ENCODE measurements at regions not wholly inside any gene's neighbourhood (a gene's known extent, or its start where the extent isn't known, plus 50 kb on each side); places are given as distances from the start of the nearest gene placed in this dataset.

DNA sequence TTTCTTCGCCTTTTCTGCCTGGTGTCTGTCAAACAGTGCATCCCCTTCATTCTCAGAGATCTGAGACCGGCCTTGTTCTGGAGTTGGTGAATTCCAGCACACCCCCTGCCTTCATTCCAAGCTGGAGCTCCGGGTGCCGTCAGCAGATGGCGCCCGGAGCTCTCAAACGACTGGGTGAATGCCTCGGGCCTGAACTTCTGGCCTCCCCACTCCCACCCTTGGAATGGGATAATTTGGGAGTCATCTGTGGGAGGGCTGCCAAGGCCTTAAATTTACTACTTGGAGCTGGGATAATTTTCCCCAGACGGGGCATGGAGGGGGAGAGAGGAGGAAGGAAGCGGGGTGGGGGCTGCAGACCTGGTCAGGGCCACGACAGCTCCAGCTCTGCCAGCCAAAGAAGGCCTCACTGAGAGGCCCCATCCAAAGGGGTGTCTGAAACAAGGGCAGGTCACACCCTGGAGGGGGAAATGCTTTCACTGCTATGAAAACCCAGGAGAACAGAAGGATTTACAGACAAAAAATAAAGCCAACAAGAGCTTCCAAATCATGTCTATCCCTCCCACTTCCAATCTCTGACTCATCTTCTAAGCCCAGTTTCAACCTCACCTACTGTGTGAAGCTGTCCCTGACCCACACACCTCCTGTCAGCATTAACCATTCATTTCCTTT lies 187.9 kb downstream of the OPA1 start:
- DNase-seq = no peak

GRCh38 chr3:193782276-193782647 lies 189.3 kb downstream of the OPA1 start:
- DNase-seq = no peak

- DNase-seq = no peak
Measured at GRCh38 chr3:193782747-193783146, 189.7 kb downstream of the OPA1 start.

- no peak for DNase-seq
Measured at GRCh38 chr3:193783166-193783896, 190.3 kb downstream of the OPA1 start.

GRCh38 chr3:193784822-193785221 lies 191.8 kb downstream of the OPA1 start:
- no peak for DNase-seq

- DNase-seq = no peak
Measured at GRCh38 chr3:193787496-193787870, 194.5 kb downstream of the OPA1 start.

DNA sequence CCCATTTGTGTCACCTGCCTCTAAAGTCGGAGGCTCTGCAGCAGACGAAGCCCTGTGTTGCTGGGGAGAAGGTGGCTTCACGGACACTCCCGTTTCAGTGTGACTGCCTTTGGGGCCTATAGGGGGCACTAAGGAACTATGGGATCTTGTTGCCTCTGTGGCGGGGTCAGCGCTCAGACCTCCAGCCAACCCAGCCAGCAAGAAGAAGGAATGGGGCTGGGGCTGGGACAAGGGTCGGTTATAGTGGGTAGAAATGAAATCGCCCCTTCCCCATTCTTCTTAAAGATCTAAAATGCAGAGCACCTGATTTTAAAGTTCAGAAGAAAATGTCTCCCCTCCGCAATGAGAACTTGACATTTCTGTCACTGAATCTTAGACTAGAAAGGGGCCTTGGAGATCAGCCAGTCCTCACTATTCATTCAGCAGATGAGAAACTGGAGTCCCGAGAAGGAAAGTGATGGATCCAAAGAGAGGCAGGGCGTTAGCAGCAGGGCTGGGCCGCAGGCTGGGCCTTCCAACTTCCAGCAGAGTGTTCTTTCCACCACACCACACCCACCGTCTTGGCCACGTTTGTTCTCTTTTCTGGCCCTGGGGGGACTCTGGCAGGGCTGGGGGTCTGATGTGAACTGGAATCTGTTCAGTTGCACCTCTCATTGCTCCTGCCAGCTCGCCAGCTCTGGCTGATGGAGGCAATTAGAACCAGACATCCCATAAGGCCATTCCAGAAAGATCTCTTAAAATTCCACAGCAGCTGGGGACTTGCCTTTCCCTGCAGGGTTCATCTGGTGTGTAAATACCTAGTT lies 195.4 kb downstream of the OPA1 start:
- DNase-seq = no peak

- DNase-seq = no peak
Measured at GRCh38 chr3:193789455-193789854, 196.4 kb downstream of the OPA1 start.

DNA sequence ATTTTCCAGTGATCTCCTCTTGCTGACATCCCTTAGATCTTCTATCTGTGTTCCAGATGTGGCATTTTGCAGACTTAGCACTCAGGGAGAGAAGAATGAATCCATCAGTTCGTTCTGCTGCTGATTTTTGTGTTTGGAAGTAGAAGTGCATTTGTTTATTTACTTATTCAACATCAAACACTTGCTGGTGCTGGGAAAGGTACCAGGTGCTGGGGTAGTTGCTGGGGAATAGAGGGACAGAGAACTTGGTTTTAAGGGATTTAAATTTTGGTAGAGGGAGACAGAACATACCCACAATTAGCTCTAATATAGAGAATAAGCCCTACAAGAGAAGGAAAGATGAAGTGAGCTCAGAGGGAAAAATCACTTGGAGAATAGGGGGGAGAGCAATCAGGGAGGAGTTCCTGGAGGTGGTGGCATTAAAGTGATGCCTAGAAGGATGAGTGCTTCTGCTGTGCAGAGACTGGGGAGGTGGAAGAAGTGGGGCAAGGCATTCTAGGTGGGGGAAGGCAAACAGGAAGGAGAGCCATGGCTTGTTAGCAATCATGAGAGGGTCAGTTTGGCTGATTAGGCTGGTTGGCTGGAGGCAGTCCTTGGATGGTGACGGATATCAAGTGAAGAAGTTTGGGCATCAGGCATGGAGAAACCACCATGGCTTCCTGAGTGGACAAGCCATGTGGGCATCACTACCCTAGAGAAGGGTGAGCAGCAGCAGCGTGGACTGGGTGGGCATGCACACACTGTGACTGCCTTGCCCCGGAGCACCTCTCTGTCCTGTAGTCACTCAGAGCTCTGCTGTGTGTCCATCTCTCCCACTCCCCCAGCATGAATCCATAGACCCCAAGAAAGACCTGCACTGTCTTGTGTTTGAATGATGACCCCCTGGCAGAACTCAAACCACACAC lies 197.3 kb downstream of the OPA1 start:
- DNase-seq = no peak

GRCh38 chr3:193791041-193792032 lies 198.3 kb downstream of the OPA1 start:
- DNase-seq = no peak

GRCh38 chr3:193793123-193793522 lies 200.1 kb downstream of the OPA1 start:
- DNase-seq = no peak

GRCh38 chr3:193794002-193794881 lies 201.2 kb downstream of the OPA1 start:
- DNase-seq = no peak

GRCh38 chr3:193795062-193795690 lies 202.2 kb downstream of the OPA1 start:
- DNase-seq = no peak

GRCh38 chr3:193796089-193796488 lies 203.1 kb downstream of the OPA1 start:
- no peak for DNase-seq

- DNase-seq = no peak
Measured at GRCh38 chr3:193797566-193797965, 204.6 kb downstream of the OPA1 start.

DNA sequence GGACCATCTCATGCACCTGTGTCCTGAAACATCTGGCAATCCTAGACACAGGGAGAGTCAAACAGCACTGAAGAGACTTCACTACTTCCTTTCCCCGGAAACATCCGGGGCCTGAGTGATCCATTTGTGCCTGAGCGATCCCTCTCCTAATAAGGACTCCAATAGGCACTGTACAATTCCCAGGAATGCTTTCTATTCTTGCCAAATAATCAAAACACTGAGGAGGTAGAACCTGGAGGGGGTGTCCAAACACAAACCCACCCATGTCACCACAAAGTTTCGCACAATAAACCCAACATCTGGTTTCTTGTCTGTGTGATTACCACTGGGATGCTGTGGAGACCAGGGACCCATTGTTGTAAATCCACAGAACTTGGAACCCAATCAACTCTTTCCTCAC lies 205.0 kb downstream of the OPA1 start:
- DNase-seq = no peak

DNA sequence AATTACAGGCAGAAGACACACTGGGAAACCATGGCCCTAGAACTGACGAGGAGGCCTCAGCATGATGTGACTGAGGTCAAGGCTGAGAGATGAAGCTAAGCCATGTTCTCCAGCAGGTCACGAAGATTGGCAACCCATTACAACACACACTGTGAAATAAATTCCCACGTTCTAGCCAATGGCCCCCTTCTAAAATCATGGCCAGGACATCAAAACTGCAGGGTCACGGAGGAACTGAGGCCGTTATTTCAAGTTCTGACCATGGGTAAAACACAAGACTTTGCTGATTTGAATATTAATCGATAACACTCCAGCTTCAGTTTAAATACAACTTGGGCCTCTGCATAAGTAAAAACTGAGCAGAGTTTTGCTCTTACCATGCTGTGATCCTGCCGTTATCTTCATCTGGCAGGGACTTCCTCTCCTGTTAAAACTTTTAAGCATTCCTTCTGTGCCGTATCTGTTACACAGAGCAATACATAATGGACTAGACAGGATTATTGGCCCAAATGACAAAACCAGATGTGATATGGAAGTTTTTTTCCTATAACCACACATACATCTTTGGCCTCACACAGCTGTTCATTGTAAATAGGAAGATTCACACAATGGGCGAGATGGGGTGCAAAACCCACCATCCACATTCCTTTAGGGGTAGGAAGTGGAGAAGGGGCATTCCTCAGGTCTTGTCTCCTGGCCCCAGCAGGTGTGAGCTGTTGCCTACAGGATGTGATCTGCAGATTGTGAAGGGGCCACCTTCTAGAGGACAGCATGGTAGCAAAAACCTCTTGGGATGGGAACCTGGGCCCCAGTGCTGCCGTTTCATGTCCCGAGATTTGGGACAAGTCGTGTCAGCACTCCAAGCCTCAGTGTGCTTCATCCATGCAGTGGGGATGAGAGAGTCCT lies 207.4 kb downstream of the OPA1 start:
- no peak for DNase-seq

DNA sequence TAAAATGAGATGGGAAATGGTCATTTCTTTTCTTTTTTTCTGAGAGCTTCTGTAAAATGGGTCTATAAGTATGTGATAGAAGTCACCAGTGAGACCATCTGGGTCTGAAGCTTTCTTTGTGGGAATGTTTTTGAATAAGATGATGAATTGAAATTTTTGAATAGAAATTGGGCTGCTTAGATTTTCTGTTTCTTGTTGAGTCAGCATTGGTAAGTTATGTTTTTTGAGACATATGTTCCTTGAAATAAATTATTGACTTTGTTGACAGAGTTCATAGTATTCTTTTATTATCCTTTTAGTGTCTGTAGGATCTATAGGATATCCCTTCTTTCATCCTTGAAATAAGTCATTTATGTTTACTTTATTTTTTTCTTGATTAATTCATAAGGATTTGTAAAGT lies 208.1 kb downstream of the OPA1 start:
- DNase-seq = no peak

GRCh38 chr3:193803288-193803687 lies 210.3 kb downstream of the OPA1 start:
- no peak for DNase-seq
